GM12872 (cell line): ENCODE measurements at regions not wholly inside any gene's neighbourhood (a gene's known extent, or its start where the extent isn't known, plus 50 kb on each side); places are given as distances from the start of the nearest gene placed in this dataset.

Source experiments
- TF ChIP-seq, protein P1 (sequence below): IDR thresholded peaks from 3 replicates; pipeline ENCODE4 v1.5.1; 2011; ENCODE audit warnings: low read depth, mild to moderate bottlenecking, low read length, moderate library complexity; ENCODE audit not compliant: insufficient read depth

DNA sequence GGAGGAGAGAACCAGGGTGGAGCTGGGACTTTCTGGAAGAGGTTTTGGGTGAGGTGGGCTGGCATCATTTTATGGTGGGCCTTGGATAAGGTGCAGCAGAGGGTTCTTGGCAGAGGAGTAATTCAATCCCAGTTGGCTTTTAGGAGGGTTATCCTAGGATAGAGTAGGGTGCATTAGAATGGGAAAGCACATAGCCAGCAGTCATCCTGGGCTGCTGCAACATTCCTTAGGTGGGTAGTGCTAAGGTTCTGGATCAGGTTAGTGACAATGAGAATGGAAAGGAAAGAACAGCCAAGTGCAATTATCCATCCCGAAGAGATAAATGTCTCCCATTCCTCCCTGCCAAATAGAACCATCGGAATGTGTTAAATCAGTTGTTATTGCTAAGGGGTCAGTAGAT, 157.3 kb upstream of the SPRED2 start:
- TF ChIP-seq, protein P1, sequence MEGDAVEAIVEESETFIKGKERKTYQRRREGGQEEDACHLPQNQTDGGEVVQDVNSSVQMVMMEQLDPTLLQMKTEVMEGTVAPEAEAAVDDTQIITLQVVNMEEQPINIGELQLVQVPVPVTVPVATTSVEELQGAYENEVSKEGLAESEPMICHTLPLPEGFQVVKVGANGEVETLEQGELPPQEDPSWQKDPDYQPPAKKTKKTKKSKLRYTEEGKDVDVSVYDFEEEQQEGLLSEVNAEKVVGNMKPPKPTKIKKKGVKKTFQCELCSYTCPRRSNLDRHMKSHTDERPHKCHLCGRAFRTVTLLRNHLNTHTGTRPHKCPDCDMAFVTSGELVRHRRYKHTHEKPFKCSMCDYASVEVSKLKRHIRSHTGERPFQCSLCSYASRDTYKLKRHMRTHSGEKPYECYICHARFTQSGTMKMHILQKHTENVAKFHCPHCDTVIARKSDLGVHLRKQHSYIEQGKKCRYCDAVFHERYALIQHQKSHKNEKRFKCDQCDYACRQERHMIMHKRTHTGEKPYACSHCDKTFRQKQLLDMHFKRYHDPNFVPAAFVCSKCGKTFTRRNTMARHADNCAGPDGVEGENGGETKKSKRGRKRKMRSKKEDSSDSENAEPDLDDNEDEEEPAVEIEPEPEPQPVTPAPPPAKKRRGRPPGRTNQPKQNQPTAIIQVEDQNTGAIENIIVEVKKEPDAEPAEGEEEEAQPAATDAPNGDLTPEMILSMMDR: no peak

DNA sequence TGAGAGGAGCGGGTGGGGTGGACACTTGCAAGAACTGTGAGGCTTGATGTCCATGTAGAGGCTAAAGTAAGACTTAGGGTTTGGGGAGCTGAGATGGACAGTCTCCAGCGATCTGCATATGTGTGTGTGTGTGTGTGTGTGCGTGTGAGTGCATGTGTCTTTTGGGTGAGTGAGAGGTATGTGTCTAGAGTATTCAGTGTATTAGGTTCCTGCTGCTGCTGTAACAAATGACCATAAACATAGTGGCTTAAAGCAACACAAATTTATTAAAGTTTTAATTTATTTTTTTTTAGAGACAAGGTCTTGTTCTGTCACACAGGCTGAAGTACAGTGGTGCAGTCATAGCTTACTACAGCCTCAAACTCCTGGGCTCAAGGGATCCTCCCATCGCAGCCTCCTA, 155.4 kb upstream of the SPRED2 start:
- TF ChIP-seq, protein P1: no peak

DNA sequence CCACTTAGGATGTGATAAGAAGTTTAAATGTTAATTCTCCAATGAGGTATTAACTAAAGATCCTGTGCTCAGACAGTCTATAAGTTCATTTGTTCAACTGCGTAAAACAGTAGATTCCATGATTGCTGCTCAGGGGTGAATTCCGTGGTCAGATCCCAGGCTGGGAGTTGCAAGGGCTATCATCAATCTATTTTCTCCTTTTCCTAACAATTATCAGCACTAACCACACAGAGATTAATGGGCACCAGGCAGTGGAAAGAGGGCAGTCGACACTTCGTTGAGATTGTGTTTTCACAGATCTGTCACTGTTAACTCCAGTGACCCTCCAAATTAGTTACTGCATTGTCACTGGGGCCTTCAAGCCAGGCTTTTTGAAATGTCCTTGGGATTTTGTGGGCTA, 154.1 kb upstream of the SPRED2 start:
- TF ChIP-seq, protein P1: no peak

DNA sequence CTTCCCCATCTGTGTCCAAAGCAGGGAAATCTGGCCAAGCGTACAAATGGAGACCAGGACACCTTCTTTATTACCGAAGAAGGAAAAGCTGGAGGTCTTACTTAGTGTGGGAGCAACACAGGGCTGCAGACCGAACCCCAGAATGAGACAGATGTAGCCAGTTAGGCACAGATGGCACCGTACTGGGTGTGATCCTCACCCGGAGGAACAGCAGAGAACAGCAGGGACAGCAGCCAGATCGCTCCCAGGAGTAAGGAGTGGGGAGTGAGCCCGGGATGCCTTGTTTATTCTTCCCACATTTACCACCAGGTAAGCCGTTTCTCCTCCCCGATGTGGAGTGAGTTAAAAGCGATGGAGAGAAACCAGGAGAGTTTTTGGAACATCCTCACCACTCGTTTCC, 150.7 kb upstream of the SPRED2 start:
- TF ChIP-seq, protein P1: no peak

DNA sequence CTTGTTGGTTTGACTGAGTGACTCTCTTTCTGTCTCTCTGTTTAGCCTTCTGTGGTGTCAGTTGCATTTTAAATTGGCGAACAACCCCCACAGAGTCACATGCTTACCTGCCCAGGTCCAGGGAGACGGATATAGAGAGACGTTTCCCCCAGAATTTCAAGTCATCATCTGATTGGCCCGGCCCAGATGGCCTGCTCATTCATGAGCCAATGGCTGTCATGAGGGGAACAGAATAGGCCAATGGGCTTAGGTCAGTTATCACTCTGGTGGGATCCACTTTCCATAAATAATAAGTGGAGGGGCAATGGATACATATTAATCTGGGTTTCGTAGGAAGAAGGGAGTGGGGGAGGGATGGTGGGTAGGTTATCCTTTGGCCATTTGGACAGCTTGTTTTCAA, 150.0 kb upstream of the SPRED2 start:
- TF ChIP-seq, protein P1: no peak

DNA sequence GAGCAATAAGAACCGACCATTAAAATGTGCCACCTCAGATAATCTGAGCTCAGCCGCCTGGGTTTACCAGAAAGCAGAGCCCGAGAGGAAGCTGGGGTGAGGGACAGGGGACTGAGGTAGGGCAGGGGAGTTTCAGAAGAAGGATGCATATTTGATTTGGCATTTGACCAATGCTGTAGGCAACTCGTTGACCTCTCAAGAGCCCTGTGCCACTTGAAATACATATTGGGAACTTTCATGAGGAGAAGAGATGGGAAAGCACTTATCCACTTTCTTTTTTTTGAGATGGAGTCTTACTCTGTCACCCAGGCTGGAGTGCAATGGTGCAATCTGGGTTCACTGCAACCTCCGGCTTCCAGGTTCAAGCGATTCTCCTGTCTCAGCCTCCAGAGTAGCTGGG, 148.4 kb upstream of the SPRED2 start:
- TF ChIP-seq, protein P1: no peak

DNA sequence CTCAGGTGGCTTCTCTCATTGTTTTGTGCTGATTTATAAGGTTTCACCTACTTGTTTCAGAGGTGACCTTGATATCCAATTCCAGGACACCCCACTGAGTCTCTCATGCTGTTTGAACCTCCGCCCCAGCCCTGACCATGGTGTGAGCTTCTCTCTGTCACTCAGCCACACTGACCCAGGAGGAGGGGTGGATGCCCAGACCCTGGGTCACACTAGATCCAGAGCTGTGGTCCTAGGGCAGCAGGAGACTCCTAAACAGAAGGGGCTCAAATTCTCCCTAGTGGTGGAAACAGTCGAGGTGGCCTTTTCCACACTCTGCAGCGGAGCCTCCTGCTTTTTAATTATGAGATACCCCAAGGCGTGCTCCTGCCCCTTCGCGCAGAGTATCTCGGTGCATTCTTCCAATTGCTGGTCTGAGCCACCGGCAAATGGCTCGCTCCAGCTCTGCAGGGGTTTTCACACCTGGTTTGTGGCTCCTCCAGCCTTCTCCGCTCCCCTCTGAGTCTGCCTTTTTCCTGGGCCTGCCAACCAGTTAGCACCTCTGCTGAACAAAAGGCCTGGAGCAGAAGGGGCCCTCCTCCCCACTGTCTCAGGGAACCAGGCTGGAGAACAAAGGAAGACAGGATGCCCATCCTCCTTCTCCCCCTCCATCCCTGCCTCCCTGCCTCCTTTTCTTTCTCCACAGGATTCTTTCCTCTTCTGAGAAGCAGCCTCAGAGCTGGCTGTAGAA, 147.3 kb upstream of the SPRED2 start:
- TF ChIP-seq, protein P1: no peak
